Endodermal cell (in vitro differentiated cells): ENCODE measurements at regions not wholly inside any gene's neighbourhood (a gene's known extent, or its start where the extent isn't known, plus 50 kb on each side); places are given as distances from the start of the nearest gene placed in this dataset.

Experiments
- DNase-seq: peaks from one replicate; pipeline ENCODE4 v3.0.0-alpha.2; 2017
- H3K27ac ChIP-seq: 2 replicates; pipeline ENCODE4 v1.5.1; 2013; ENCODE audit warnings: mild to moderate bottlenecking, low read depth, low read length, moderate library complexity
- H3K27me3 ChIP-seq: 2 replicates; pipeline ENCODE4 v1.6.1; 2013; ENCODE audit warnings: mild to moderate bottlenecking, low read length, moderate library complexity; ENCODE audit not compliant: insufficient read depth, control insufficient read depth, poor library complexity, severe bottlenecking
- H3K36me3 ChIP-seq: 2 replicates; pipeline ENCODE4 v1.7.0; 2013; ENCODE audit warnings: mild to moderate bottlenecking, low read length, moderate library complexity; ENCODE audit not compliant: control insufficient read depth, insufficient read depth
- H3K4me1 ChIP-seq: one replicate; pipeline ENCODE4 v1.7.0; 2013; ENCODE audit warnings: low read length; ENCODE audit not compliant: control insufficient read depth, insufficient read depth
- H3K4me3 ChIP-seq: 2 replicates; pipeline ENCODE4 v1.5.1; 2013; ENCODE audit warnings: mild to moderate bottlenecking, low read length, moderate library complexity
- H3K9ac ChIP-seq: 2 replicates; pipeline ENCODE4 v1.6.1; 2013; ENCODE audit warnings: mild to moderate bottlenecking, low read length, moderate library complexity; ENCODE audit not compliant: poor library complexity, severe bottlenecking; ENCODE audit errors: extremely low read depth
- H3K9me3 ChIP-seq: 2 replicates; pipeline ENCODE4 v1.6.1; 2013; ENCODE audit warnings: mild to moderate bottlenecking, low read length, moderate library complexity; ENCODE audit not compliant: control insufficient read depth
- H3K27ac Mint-ChIP-seq: 2 replicates; pipeline ENCODE4 v1.8.0; 2020; ENCODE audit warnings: mixed read lengths
- H3K27me3 Mint-ChIP-seq: 2 replicates; pipeline ENCODE4 v1.8.0; 2021; ENCODE audit warnings: mild to moderate bottlenecking, mixed read lengths; ENCODE audit not compliant: insufficient read depth
- H3K36me3 Mint-ChIP-seq: 2 replicates; pipeline ENCODE4 v1.8.0; 2020; ENCODE audit warnings: low read depth, mixed read lengths
- H3K4me1 Mint-ChIP-seq: 2 replicates; pipeline ENCODE4 v1.8.0; 2020; ENCODE audit warnings: mixed read lengths
- H3K4me3 Mint-ChIP-seq: 2 replicates; pipeline ENCODE4 v1.8.0; 2020; ENCODE audit warnings: mild to moderate bottlenecking, moderate library complexity, mixed read lengths
- H3K9me3 Mint-ChIP-seq: 2 replicates; pipeline ENCODE4 v1.8.0; 2020; ENCODE audit warnings: mild to moderate bottlenecking, mixed read lengths
- WGBS, 2 experiments: methylation state at CpG; one replicate each; pipeline versions ENCODE4 v1.1.5 to v1.1.7; 2013; ENCODE audit warnings: missing lambda C conversion rate in 2 of 2, mixed read lengths in 1 of 2; ENCODE audit not compliant: insufficient coverage in 1 of 2, insufficient read length in 1 of 2; 5-methylcytosine and 5-hydroxymethylcytosine counted together
- TF ChIP-seq, protein P1 (sequence below): fragments of 200-600 bp; sonication (generic); conservative IDR thresholded peaks from 2 replicates; pipeline ENCODE4 v1.5.0; 2021; ENCODE audit warnings: antibody characterized with exemption, mild to moderate bottlenecking

- WGBS, 2 experiments = 87 to 92% methylated on average over 3 to 5 of the region's 5 CpGs
- DNase-seq = peak; percentile 75
- Mint-ChIP-seq H3K4me1 (peaks cover 6% of the 10 kb centered on the region), H3K36me3 (no peaks in the 10 kb centered on the region), H3K27me3 (no peaks in the 10 kb centered on the region), H3K4me3 (no peak overlapping the region), H3K27ac (no peak overlapping the region), H3K9me3 (peaks cover 4% of the 10 kb centered on the region)
- no peak overlapping the region for H3K4me3 ChIP-seq
- no peak overlapping the region for H3K9ac ChIP-seq
- H3K36me3 ChIP-seq = no peaks in the 10 kb centered on the region
- no peak overlapping the region for H3K27ac ChIP-seq
- TF ChIP-seq, protein P1, sequence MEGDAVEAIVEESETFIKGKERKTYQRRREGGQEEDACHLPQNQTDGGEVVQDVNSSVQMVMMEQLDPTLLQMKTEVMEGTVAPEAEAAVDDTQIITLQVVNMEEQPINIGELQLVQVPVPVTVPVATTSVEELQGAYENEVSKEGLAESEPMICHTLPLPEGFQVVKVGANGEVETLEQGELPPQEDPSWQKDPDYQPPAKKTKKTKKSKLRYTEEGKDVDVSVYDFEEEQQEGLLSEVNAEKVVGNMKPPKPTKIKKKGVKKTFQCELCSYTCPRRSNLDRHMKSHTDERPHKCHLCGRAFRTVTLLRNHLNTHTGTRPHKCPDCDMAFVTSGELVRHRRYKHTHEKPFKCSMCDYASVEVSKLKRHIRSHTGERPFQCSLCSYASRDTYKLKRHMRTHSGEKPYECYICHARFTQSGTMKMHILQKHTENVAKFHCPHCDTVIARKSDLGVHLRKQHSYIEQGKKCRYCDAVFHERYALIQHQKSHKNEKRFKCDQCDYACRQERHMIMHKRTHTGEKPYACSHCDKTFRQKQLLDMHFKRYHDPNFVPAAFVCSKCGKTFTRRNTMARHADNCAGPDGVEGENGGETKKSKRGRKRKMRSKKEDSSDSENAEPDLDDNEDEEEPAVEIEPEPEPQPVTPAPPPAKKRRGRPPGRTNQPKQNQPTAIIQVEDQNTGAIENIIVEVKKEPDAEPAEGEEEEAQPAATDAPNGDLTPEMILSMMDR = no peak
- H3K27me3 ChIP-seq = no peaks in the 10 kb centered on the region
- peaks cover 7% of the 10 kb centered on the region for H3K9me3 ChIP-seq
- H3K4me1 ChIP-seq = no peaks in the 10 kb centered on the region
These were observed 349.7 kb upstream of the ST6GAL2 start for GRCh38 chr2:107235491-107236254.

- Histone ChIP-seq H3K9me3 (no peaks in the 10 kb centered on the region), H3K9ac (no peak overlapping the region), H3K36me3 (no peaks in the 10 kb centered on the region), H3K4me3 (no peak overlapping the region), H3K27ac (no peak overlapping the region), H3K27me3 (peaks cover 12% of the 10 kb centered on the region), H3K4me1 (peaks cover 2% of the 10 kb centered on the region)
- Mint-ChIP-seq H3K27me3 (peaks cover 3% of the 10 kb centered on the region), H3K4me1 (peaks cover 8% of the 10 kb centered on the region), H3K4me3 (no peak overlapping the region), H3K27ac (no peak overlapping the region), H3K9me3 (no peaks in the 10 kb centered on the region), H3K36me3 (no peaks in the 10 kb centered on the region)
- no peak for DNase-seq
- WGBS, 2 experiments = 100% methylated on average over 1 of the region's 1 CpG; no CpG with 5 or more reads in 1 of the 2 experiments
- TF ChIP-seq, protein P1 = no peak
These were observed 356.8 kb upstream of the ST6GAL2 start for GRCh38 chr2:107242811-107243210.

DNA sequence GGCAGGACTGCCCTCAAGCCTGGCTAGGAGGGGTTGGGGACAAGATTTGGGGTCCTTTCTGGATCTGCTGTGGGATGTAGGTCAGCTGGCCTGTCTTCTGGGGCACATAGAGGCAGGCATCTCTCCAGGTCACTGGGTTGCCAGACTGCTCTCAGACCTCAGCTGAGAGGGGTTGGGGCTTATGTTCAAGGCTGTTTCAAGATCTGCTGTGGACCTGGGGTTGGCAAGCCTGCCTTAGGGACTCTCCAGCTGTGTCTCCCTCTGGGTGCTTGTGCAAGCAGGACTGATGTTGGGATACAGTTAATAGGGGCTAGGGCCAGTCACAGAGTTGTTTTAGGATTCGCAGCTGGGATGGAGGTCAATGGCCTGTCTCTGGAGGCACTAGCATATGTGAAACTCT is 363.0 kb upstream of the ST6GAL2 start:
- Histone ChIP-seq H3K9me3 (peaks cover 7% of the 10 kb centered on the region), H3K4me1 (peaks cover 2% of the 10 kb centered on the region), H3K4me3 (no peak overlapping the region), H3K9ac (no peak overlapping the region), H3K27me3 (peaks cover 28% of the 10 kb centered on the region), H3K36me3 (no peaks in the 10 kb centered on the region), H3K27ac (no peak overlapping the region)
- no peak for DNase-seq
- H3K9me3 Mint-ChIP-seq = peaks cover 16% of the 10 kb centered on the region
- TF ChIP-seq, protein P1 = no peak
- WGBS, 2 experiments = 67 to 94% methylated on average over 1 of the region's 1 CpG
- H3K36me3 Mint-ChIP-seq = no peaks in the 10 kb centered on the region
- H3K4me3 Mint-ChIP-seq = no peak overlapping the region
- H3K27ac Mint-ChIP-seq = no peak overlapping the region
- peaks cover 8% of the 10 kb centered on the region for H3K4me1 Mint-ChIP-seq
- H3K27me3 Mint-ChIP-seq = peaks cover 10% of the 10 kb centered on the region
